HepG2 (cell line): ENCODE measurements at regions not wholly inside any gene's neighbourhood (a gene's known extent, or its start where the extent isn't known, plus 50 kb on each side); places are given as distances from the start of the nearest gene placed in this dataset.

Experiments used
- ATAC-seq: fragments of 200-7000 bp; cut with Tn5 transposase; 3 replicates; pipeline ENCODE4 v1.9.1; 2020; ENCODE audit warnings: mild to moderate bottlenecking, moderate library complexity
- BruUV-seq: library from RNA; stranded (reverse); fragments of 400-500 nt; replicated peaks from 2 replicates; lab custom pipeline; 2021; lab: Mats Ljungman, UMichigan
- CTCF ChIA-PET: fragments of 300-600 bp; formaldehyde crosslinking; extraction: SDS; loops from one replicate; lab custom pipeline; 2021; ENCODE audit warnings: low total read pairs, inconsistent platforms, low intra/inter-chr PET ratio; lab: Yijun Ruan, JAX
- POLR2A ChIA-PET: fragments of 350-600 bp; sonication (Branson Sonifier 250); formaldehyde crosslinking; loops from one replicate; lab custom pipeline; 2020; ENCODE audit warnings: antibody characterized with exemption, inconsistent platforms; lab: Yijun Ruan, JAX
- DNase-seq: peaks from one replicate; pipeline ENCODE4 v3.0.0-alpha.2; 2015; ENCODE audit warnings: low spot score
- FAIRE-seq: peaks from 3 replicates; lab custom pipeline; 2011; peaks lifted over from hg19 to GRCh38; lab: Jason Lieb, UNC
- H2AFZ ChIP-seq: one replicate; pipeline ENCODE4 v1.6.1; 2011; ENCODE audit warnings: low read length, inconsistent platforms
- H3K27ac ChIP-seq: fragments of 300-600 bp; 3 replicates; pipeline ENCODE4 v1.8.0; 2011; ENCODE audit warnings: mixed run types, mild to moderate bottlenecking, mixed read lengths, low read length, inconsistent platforms; ENCODE audit not compliant: insufficient read depth; ENCODE audit errors: extremely low read length
- H3K27me3 ChIP-seq, 2 experiments: fragments of 200-600 bp in 1 of 2; 2 replicates in 1 of 2; 3 replicates in 1 of 2; pipeline versions ENCODE4 v1.6.0 to v1.8.0; 2011; ENCODE audit warnings: low read length in 2 of 2, mild to moderate bottlenecking in 2 of 2, moderate library complexity in 2 of 2, inconsistent platforms in 1 of 2; ENCODE audit not compliant: insufficient read depth in 2 of 2, control insufficient read depth in 1 of 2
- H3K36me3 ChIP-seq, 2 experiments: fragments of 200-600 bp in 1 of 2; replicated peaks in 1 of 2; 2 replicates in 1 of 2; 3 replicates in 1 of 2; pipeline versions ENCODE4 v1.5.1 to v1.8.0; 2011; ENCODE audit warnings: low read length in 2 of 2, inconsistent platforms in 1 of 2; ENCODE audit not compliant: insufficient read depth in 2 of 2, control insufficient read depth in 1 of 2
- H3K4me1 ChIP-seq: 2 replicates; pipeline ENCODE4 v1.5.1; 2012; ENCODE audit warnings: low read length, inconsistent platforms; ENCODE audit not compliant: insufficient read depth
- H3K4me2 ChIP-seq: 2 replicates; pipeline ENCODE4 v1.6.0; 2011; ENCODE audit warnings: low read depth, low read length, inconsistent platforms
- H3K4me3 ChIP-seq, 3 experiments: fragments of 200-600 bp in 1 of 3; sonication (generic), shearing (Covaris generic) in 1 of 3; replicated peaks in 1 of 3; 2 replicates each; pipeline ENCODE4 v1.5.1; 2011 to 2016; ENCODE audit warnings: low read length in 3 of 3, inconsistent platforms in 2 of 3, low read depth in 2 of 3, mild to moderate bottlenecking in 2 of 3, control low read depth in 1 of 3, mixed read lengths in 1 of 3; ENCODE audit not compliant: insufficient read depth in 1 of 3
- H3K79me2 ChIP-seq: one replicate; pipeline ENCODE4 v1.6.1; 2011; ENCODE audit warnings: low read length, inconsistent platforms; ENCODE audit not compliant: insufficient read depth
- H3K9ac ChIP-seq: 2 replicates; pipeline ENCODE4 v1.6.0; 2011; ENCODE audit warnings: mild to moderate bottlenecking, low read depth, low read length, inconsistent platforms; ENCODE audit not compliant: insufficient read depth
- H3K9me3 ChIP-seq: 2 replicates; pipeline ENCODE4 v1.5.1; 2012; ENCODE audit warnings: mild to moderate bottlenecking, low read length
- H4K20me1 ChIP-seq: 2 replicates; pipeline ENCODE4 v1.6.0; 2011; ENCODE audit warnings: inconsistent platforms, mild to moderate bottlenecking, low read length, moderate library complexity; ENCODE audit not compliant: insufficient read depth
- IRF1 ChIP-seq: sonication (generic); formaldehyde crosslinking; IDR thresholded peaks from 2 replicates; pipeline ENCODE4 v1.4.0; 2020; ENCODE audit warnings: low read depth, mild to moderate bottlenecking, missing genetic modification reagents
- MAFF ChIP-seq: IDR thresholded peaks from 2 replicates; pipeline ENCODE4 v1.6.1; 2011; ENCODE audit warnings: low read depth, low read length, improper control_type of control experiment
- MAFK ChIP-seq, 2 experiments: IDR thresholded peaks in 1 of 2; conservative IDR thresholded peaks in 1 of 2; 2 replicates each; pipeline ENCODE4 v1.6.1; 2011; ENCODE audit warnings: improper control_type of control experiment in 2 of 2, low read length in 2 of 2
- PHF5A ChIP-seq: IDR thresholded peaks from one replicate; pipeline ENCODE4 v1.6.1; 2018; ENCODE audit warnings: low read depth, missing genetic modification reagents; ENCODE audit not compliant: unreplicated experiment
- ZNF558 ChIP-seq: sonication (generic); formaldehyde crosslinking; IDR thresholded peaks from 2 replicates; pipeline ENCODE4 v1.9.0; 2022; ENCODE audit warnings: mild to moderate bottlenecking, missing genetic modification reagents, borderline replicate concordance
- WGBS: methylation state at CpG from one replicate; pipeline ENCODE4 v1.1.6; 2017; ENCODE audit warnings: low lambda C conversion rate; 5-methylcytosine and 5-hydroxymethylcytosine counted together
- in situ Hi-C: cut with HindIII; loops from 2 replicates; pipeline ENCODE4 v1.10.0; 2017; ENCODE audit warnings: low pct_unique_long_range_greater_than_20kb; ENCODE audit not compliant: extremely low pct_ligation_motif_present
- intact Hi-C: fragments of 100-400 bp; cut with micrococcal nuclease; formaldehyde crosslinking; loops from one replicate; pipeline ENCODE4 v1.10.0; 2022; ENCODE audit not compliant: unreplicated experiment
- TF ChIP-seq, protein P1 (sequence below): sonication (generic); formaldehyde crosslinking; IDR thresholded peaks from 2 replicates; pipeline ENCODE4 v1.4.0; 2020; ENCODE audit warnings: missing genetic modification reagents, borderline replicate concordance

- H4K20me1 ChIP-seq, result no peaks in the 10 kb centered on the region
- BruUV-seq, result no TSS peak
- no peak for ATAC-seq
- H3K36me3 ChIP-seq, result no peaks in the 10 kb centered on the region
- FAIRE-seq, result no peak
- H3K4me3 ChIP-seq, result no peak overlapping the region
- peaks cover 91% of the 10 kb centered on the region for H3K9me3 ChIP-seq
- no peak for DNase-seq
- in situ Hi-C loops, result no loop called here
- TF ChIP-seq MAFK (conservative IDR thresholded peaks at IDR 0.05 in 1 of 2, IDR thresholded peaks at IDR 0.05 in 1 of 2; ENCODE audit: low read length in 2 of 2) (peak; percentile 50 to 72; a peak in 3 of 4 replicates), PHF5A (CRISPR knock-in tag) (no peak), IRF1 (CRISPR knock-in tag) (no peak), MAFF (peak; percentile 29; the same call in 1 of the 2 replicates), ZNF558 (CRISPR knock-in tag) (no peak)
- TF ChIP-seq, protein P1, sequence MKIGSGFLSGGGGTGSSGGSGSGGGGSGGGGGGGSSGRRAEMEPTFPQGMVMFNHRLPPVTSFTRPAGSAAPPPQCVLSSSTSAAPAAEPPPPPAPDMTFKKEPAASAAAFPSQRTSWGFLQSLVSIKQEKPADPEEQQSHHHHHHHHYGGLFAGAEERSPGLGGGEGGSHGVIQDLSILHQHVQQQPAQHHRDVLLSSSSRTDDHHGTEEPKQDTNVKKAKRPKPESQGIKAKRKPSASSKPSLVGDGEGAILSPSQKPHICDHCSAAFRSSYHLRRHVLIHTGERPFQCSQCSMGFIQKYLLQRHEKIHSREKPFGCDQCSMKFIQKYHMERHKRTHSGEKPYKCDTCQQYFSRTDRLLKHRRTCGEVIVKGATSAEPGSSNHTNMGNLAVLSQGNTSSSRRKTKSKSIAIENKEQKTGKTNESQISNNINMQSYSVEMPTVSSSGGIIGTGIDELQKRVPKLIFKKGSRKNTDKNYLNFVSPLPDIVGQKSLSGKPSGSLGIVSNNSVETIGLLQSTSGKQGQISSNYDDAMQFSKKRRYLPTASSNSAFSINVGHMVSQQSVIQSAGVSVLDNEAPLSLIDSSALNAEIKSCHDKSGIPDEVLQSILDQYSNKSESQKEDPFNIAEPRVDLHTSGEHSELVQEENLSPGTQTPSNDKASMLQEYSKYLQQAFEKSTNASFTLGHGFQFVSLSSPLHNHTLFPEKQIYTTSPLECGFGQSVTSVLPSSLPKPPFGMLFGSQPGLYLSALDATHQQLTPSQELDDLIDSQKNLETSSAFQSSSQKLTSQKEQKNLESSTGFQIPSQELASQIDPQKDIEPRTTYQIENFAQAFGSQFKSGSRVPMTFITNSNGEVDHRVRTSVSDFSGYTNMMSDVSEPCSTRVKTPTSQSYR (CRISPR knock-in tag), result no peak
- no peak overlapping the region for H2AFZ ChIP-seq
- H3K4me2 ChIP-seq, result no peak overlapping the region
- WGBS, result 1% methylated on average over 8 of the region's 8 CpGs
- H3K27me3 ChIP-seq, result no peaks in the 10 kb centered on the region
- no peak overlapping the region for H3K27ac ChIP-seq
- H3K9ac ChIP-seq, result no peak overlapping the region
- H3K4me1 ChIP-seq, result no peaks in the 10 kb centered on the region
- no peaks in the 10 kb centered on the region for H3K79me2 ChIP-seq
- POLR2A ChIA-PET, result no interaction called here
- intact Hi-C loops, result no loop called here
- CTCF ChIA-PET, result no interaction called here
Measured at GRCh38 chr21:27823652-27824201, 856.8 kb upstream of the ADAMTS5 start.
